ENCODE measurements at regions not wholly inside any gene's neighbourhood (a gene's known extent, or its start where the extent isn't known, plus 50 kb on each side); places are given as distances from the start of the nearest gene placed in this dataset.
A peak's percentile ranks its signal among the peaks of the same experiment; 100 is the strongest.

- H3K4me3 Mint-ChIP-seq (ENCODE audit: unreplicated experiment): no peak overlapping the region
- H3K27me3 Mint-ChIP-seq (ENCODE audit: insufficient read depth, unreplicated experiment): no peaks in the 10 kb centered on the region
- DNase-seq (ENCODE audit: unreplicated experiment): peak; percentile 55
- CTCF ChIA-PET: no interaction called here
- POLR2A ChIA-PET: interaction anchor here (1.2 kb wide), 1 partner anchor 124 kb away, joined by 3 read pairs; no protein-coding TSS in a partner anchor
- intact Hi-C loops (cut with micrococcal nuclease): no loop called here
- TF ChIP-seq CTCF (IDR thresholded peaks at IDR 0.05; ENCODE audit: unreplicated experiment): no peak
- no TSS peak for BruUV-seq (replicated peaks)
- H3K27ac Mint-ChIP-seq (ENCODE audit: low read depth, unreplicated experiment): no peak overlapping the region
- no peaks in the 10 kb centered on the region for H3K36me3 Mint-ChIP-seq (ENCODE audit: insufficient read depth, unreplicated experiment)
- peaks cover 17% of the 10 kb centered on the region for H3K4me1 Mint-ChIP-seq (ENCODE audit: insufficient read depth, unreplicated experiment)
- no peaks in the 10 kb centered on the region for H3K9me3 Mint-ChIP-seq (ENCODE audit: unreplicated experiment)
Measured at GRCh38 chr2:183868707-183869106, 729.6 kb upstream of the ZNF804A start.

GRCh38 chr2:183872131-183872530, 726.2 kb upstream of the ZNF804A start:
- no peaks in the 10 kb centered on the region for H3K36me3 Mint-ChIP-seq (ENCODE audit: insufficient read depth, unreplicated experiment)
- intact Hi-C loops (cut with micrococcal nuclease): no loop called here
- peaks cover 11% of the 10 kb centered on the region for H3K4me1 Mint-ChIP-seq (ENCODE audit: insufficient read depth, unreplicated experiment)
- no peaks in the 10 kb centered on the region for H3K9me3 Mint-ChIP-seq (ENCODE audit: unreplicated experiment)
- H3K27me3 Mint-ChIP-seq (ENCODE audit: insufficient read depth, unreplicated experiment): no peaks in the 10 kb centered on the region
- POLR2A ChIA-PET: no interaction called here
- BruUV-seq (replicated peaks): no TSS peak
- H3K27ac Mint-ChIP-seq (ENCODE audit: low read depth, unreplicated experiment): no peak overlapping the region
- no peak for TF ChIP-seq CTCF (IDR thresholded peaks at IDR 0.05; ENCODE audit: unreplicated experiment)
- no peak for DNase-seq (ENCODE audit: unreplicated experiment)
- no peak overlapping the region for H3K4me3 Mint-ChIP-seq (ENCODE audit: unreplicated experiment)
- CTCF ChIA-PET: no interaction called here

GRCh38 chr2:183881978-183882377, 716.4 kb upstream of the ZNF804A start:
- H3K4me1 Mint-ChIP-seq (ENCODE audit: insufficient read depth, unreplicated experiment): no peaks in the 10 kb centered on the region
- TF ChIP-seq CTCF (IDR thresholded peaks at IDR 0.05; ENCODE audit: unreplicated experiment): no peak
- POLR2A ChIA-PET: no interaction called here
- DNase-seq (ENCODE audit: unreplicated experiment): no peak
- no peaks in the 10 kb centered on the region for H3K36me3 Mint-ChIP-seq (ENCODE audit: insufficient read depth, unreplicated experiment)
- BruUV-seq (replicated peaks): no TSS peak
- H3K9me3 Mint-ChIP-seq (ENCODE audit: unreplicated experiment): no peaks in the 10 kb centered on the region
- no peak overlapping the region for H3K4me3 Mint-ChIP-seq (ENCODE audit: unreplicated experiment)
- no peaks in the 10 kb centered on the region for H3K27me3 Mint-ChIP-seq (ENCODE audit: insufficient read depth, unreplicated experiment)
- H3K27ac Mint-ChIP-seq (ENCODE audit: low read depth, unreplicated experiment): no peak overlapping the region
- intact Hi-C loops (cut with micrococcal nuclease): no loop called here
- CTCF ChIA-PET: interaction anchor here (0.6 kb wide), 1 partner anchor 232 kb away, joined by 3 read pairs; no protein-coding TSS in a partner anchor

- no peak for TF ChIP-seq CTCF (IDR thresholded peaks at IDR 0.05; ENCODE audit: unreplicated experiment)
- H3K9me3 Mint-ChIP-seq (ENCODE audit: unreplicated experiment): no peaks in the 10 kb centered on the region
- intact Hi-C loops (cut with micrococcal nuclease): no loop called here
- CTCF ChIA-PET: interaction anchor here (0.6 kb wide), 1 partner anchor 591 kb away, joined by 3 read pairs; no protein-coding TSS in a partner anchor
- no peaks in the 10 kb centered on the region for H3K36me3 Mint-ChIP-seq (ENCODE audit: insufficient read depth, unreplicated experiment)
- H3K4me1 Mint-ChIP-seq (ENCODE audit: insufficient read depth, unreplicated experiment): no peaks in the 10 kb centered on the region
- no TSS peak for BruUV-seq (replicated peaks)
- H3K27me3 Mint-ChIP-seq (ENCODE audit: insufficient read depth, unreplicated experiment): no peaks in the 10 kb centered on the region
- POLR2A ChIA-PET: no interaction called here
- DNase-seq (ENCODE audit: unreplicated experiment): no peak
- H3K4me3 Mint-ChIP-seq (ENCODE audit: unreplicated experiment): no peak overlapping the region
- H3K27ac Mint-ChIP-seq (ENCODE audit: low read depth, unreplicated experiment): no peak overlapping the region
Measured at GRCh38 chr2:183892315-183892941, 705.9 kb upstream of the ZNF804A start.

Data from MCF 10A (cell line).